Osteocyte (in vitro differentiated cells): ENCODE measurements at regions not wholly inside any gene's neighbourhood (a gene's known extent, or its start where the extent isn't known, plus 50 kb on each side); places are given as distances from the start of the nearest gene placed in this dataset.
"Not testable (repeated sequence)": the region's sequence is repeated elsewhere in the genome, so short reads cannot be mapped to it uniquely, and the experiment has no call there.

Experiments
- DNase-seq: peaks from one replicate; pipeline ENCODE4 v3.0.0; 2021; ENCODE audit warnings: mixed read lengths; ENCODE audit not compliant: unreplicated experiment; ENCODE audit errors: extremely low spot score
- H3K27ac Mint-ChIP-seq: one replicate; pipeline ENCODE4 v1.8.0; 2021; ENCODE audit warnings: mild to moderate bottlenecking, mixed read lengths; ENCODE audit not compliant: unreplicated experiment
- H3K27me3 Mint-ChIP-seq: one replicate; pipeline ENCODE4 v1.8.0; 2021; ENCODE audit warnings: mixed read lengths; ENCODE audit not compliant: unreplicated experiment
- H3K36me3 Mint-ChIP-seq: one replicate; pipeline ENCODE4 v1.8.0; 2021; ENCODE audit warnings: mixed read lengths; ENCODE audit not compliant: unreplicated experiment
- H3K4me1 Mint-ChIP-seq: one replicate; pipeline ENCODE4 v1.8.0; 2021; ENCODE audit warnings: mixed read lengths; ENCODE audit not compliant: unreplicated experiment
- H3K4me3 Mint-ChIP-seq: one replicate; pipeline ENCODE4 v1.8.0; 2021; ENCODE audit warnings: mild to moderate bottlenecking, moderate library complexity, mixed read lengths; ENCODE audit not compliant: unreplicated experiment
- H3K9me3 Mint-ChIP-seq: one replicate; pipeline ENCODE4 v1.8.0; 2021; ENCODE audit warnings: mixed read lengths; ENCODE audit not compliant: unreplicated experiment
- CTCF ChIP-seq: fragments of 200-600 bp; sonication (generic); IDR thresholded peaks from 2 replicates; pipeline ENCODE4 v1.5.0; 2021; ENCODE audit warnings: antibody characterized with exemption, mild to moderate bottlenecking, moderate library complexity

GRCh38 chr11:98536023-98536422 is 484.7 kb upstream of the CNTN5 start:
- no peak overlapping the region for H3K27ac Mint-ChIP-seq
- DNase-seq = no peak
- H3K4me1 Mint-ChIP-seq = no peaks in the 10 kb centered on the region
- H3K4me3 Mint-ChIP-seq = no peak overlapping the region
- no peaks in the 10 kb centered on the region for H3K27me3 Mint-ChIP-seq
- TF ChIP-seq CTCF = no peak
- H3K36me3 Mint-ChIP-seq = no peaks in the 10 kb centered on the region
- no peaks in the 10 kb centered on the region for H3K9me3 Mint-ChIP-seq

GRCh38 chr11:98538358-98538757 is 482.4 kb upstream of the CNTN5 start:
- H3K27ac Mint-ChIP-seq, H3K4me3 Mint-ChIP-seq, H3K9me3 Mint-ChIP-seq, H3K36me3 Mint-ChIP-seq, H3K4me1 Mint-ChIP-seq, H3K27me3 Mint-ChIP-seq, DNase-seq: not testable (repeated sequence)

GRCh38 chr11:98545544-98546175 is 475.1 kb upstream of the CNTN5 start:
- Mint-ChIP-seq H3K36me3 (no peaks in the 10 kb centered on the region), H3K9me3 (peaks cover 31% of the 10 kb centered on the region)

GRCh38 chr11:98549571-98549970 is 471.2 kb upstream of the CNTN5 start:
- no peak overlapping the region for H3K27ac Mint-ChIP-seq
- no peaks in the 10 kb centered on the region for H3K27me3 Mint-ChIP-seq
- TF ChIP-seq CTCF = no peak
- no peak overlapping the region for H3K4me3 Mint-ChIP-seq
- H3K36me3 Mint-ChIP-seq = no peaks in the 10 kb centered on the region
- H3K4me1 Mint-ChIP-seq = no peaks in the 10 kb centered on the region
- no peak for DNase-seq
- peaks cover 28% of the 10 kb centered on the region for H3K9me3 Mint-ChIP-seq

More at GRCh38 chr11:98545544-98546175, 475.1 kb upstream of the CNTN5 start:
- Mint-ChIP-seq H3K4me1 (no peaks in the 10 kb centered on the region), H3K27me3 (no peaks in the 10 kb centered on the region), H3K27ac (no peak overlapping the region), H3K4me3 (no peak overlapping the region)
- DNase-seq = no peak
- no peak for TF ChIP-seq CTCF

GRCh38 chr11:98559961-98560360 is 460.8 kb upstream of the CNTN5 start:
- no peaks in the 10 kb centered on the region for H3K36me3 Mint-ChIP-seq
- H3K27ac Mint-ChIP-seq = no peak overlapping the region
- no peaks in the 10 kb centered on the region for H3K27me3 Mint-ChIP-seq
- no peak overlapping the region for H3K4me3 Mint-ChIP-seq
- DNase-seq = no peak
- TF ChIP-seq CTCF = no peak
- no peaks in the 10 kb centered on the region for H3K4me1 Mint-ChIP-seq
- H3K9me3 Mint-ChIP-seq = no peaks in the 10 kb centered on the region

GRCh38 chr11:98561252-98561651 is 459.5 kb upstream of the CNTN5 start:
- Mint-ChIP-seq H3K27me3 (no peaks in the 10 kb centered on the region), H3K27ac (no peak overlapping the region), H3K4me1 (no peaks in the 10 kb centered on the region), H3K36me3 (no peaks in the 10 kb centered on the region), H3K9me3 (no peaks in the 10 kb centered on the region), H3K4me3 (no peak overlapping the region)
- TF ChIP-seq CTCF = no peak
- no peak for DNase-seq
